Body of pancreas (tissue), 4 donors: ENCODE measurements at regions not wholly inside any gene's neighbourhood (a gene's known extent, or its start where the extent isn't known, plus 50 kb on each side); places are given as distances from the start of the nearest gene placed in this dataset.
"Not testable (repeated sequence)": the region's sequence is repeated elsewhere in the genome, so short reads cannot be mapped to it uniquely, and the experiment has no call there.

Experiments used
- ATAC-seq: fragments of 150-250 bp; one replicate; pipeline ENCODE4 v1.9.1; 2016
- DNase-seq, 4 donors: peaks; one replicate each; pipeline ENCODE4 v3.0.0-alpha.2; 2019
- H3K27ac ChIP-seq, 4 donors: fragments of 200-600 bp; sonication (generic); 1 replicate in 3 of 4; 2 replicates in 1 of 4; pipeline versions ENCODE4 v1.5.1 to v1.6.1; 2016 to 2019; ENCODE audit warnings: mild to moderate bottlenecking in 1 of 4, mixed read lengths in 1 of 4, moderate library complexity in 1 of 4
- H3K27me3 ChIP-seq, 2 donors: fragments of 200-600 bp; sonication (generic); one replicate each; pipeline ENCODE4 v1.6.0; 2016; ENCODE audit warnings: mild to moderate bottlenecking in 1 of 2
- H3K36me3 ChIP-seq, 2 donors: fragments of 200-600 bp; sonication (generic); replicated peaks in 1 of 2; 2 replicates each; pipeline ENCODE4 v1.5.1; 2016; ENCODE audit warnings: low read depth in 2 of 2; ENCODE audit not compliant: insufficient read depth in 1 of 2
- H3K4me1 ChIP-seq: fragments of 200-600 bp; sonication (generic); one replicate; pipeline ENCODE4 v1.6.0; 2016
- H3K4me3 ChIP-seq, 2 donors: fragments of 200-600 bp; sonication (generic); 1 replicate in 1 of 2; 2 replicates in 1 of 2; pipeline ENCODE4 v1.5.1; 2016 to 2019
- H3K9me3 ChIP-seq, 3 donors: fragments of 200-600 bp; sonication (generic); 1 replicate in 2 of 3; 2 replicates in 1 of 3; pipeline ENCODE4 v1.5.1; 2016
- POLR2A ChIP-seq, 3 donors: fragments of 450-650 bp; IDR thresholded peaks; one replicate each; pipeline ENCODE4 v1.6.1; 2016; ENCODE audit warnings: antibody characterized with exemption in 3 of 3, mild to moderate bottlenecking in 2 of 3
- WGBS, 2 donors: methylation state at CpG; one replicate each; pipeline ENCODE4 v1.1.5; 2017; 5-methylcytosine and 5-hydroxymethylcytosine counted together
- intact Hi-C: fragments of 100-400 bp; cut with DNase I; formaldehyde crosslinking; loops from one replicate; pipeline ENCODE4 v1.15.1; 2023
- TF ChIP-seq, protein P1 (sequence below), 7 experiments: fragments of 450-650 bp in 4 of 7; fragments of 200-600 bp in 3 of 7; sonication (generic) in 3 of 7; IDR thresholded peaks; one replicate each; pipeline ENCODE4 v1.5.1; 2016 to 2019; ENCODE audit warnings: antibody characterized with exemption in 7 of 7

DNA sequence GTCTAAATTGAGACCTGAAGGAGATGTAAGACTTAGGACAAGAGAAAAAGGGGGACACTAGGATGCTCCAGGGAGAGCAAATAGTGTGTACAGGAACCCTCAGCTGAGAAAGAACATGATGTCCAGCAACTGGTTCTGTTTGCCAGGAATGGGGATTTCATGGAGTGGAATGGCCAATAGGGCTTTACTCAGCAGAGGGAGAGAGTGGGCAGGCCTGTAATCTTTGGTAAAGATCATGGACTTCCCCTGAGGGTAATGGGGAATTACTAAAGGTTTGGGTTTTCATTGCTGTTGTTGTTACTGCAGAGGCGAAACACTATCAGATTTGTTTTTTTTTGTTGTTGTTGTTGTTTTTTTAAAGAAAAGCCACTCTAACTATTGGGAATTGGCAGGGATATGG is 99.0 kb downstream of the SCN11A start:
- 97 to 100% methylated on average over 1 of the region's 1 CpG for WGBS, 2 donors
- Histone ChIP-seq H3K27me3 (no peaks in the 10 kb centered on the region), H3K27ac (no peak overlapping the region), H3K36me3 (no peaks in the 10 kb centered on the region), H3K4me1 (no peaks in the 10 kb centered on the region), H3K4me3 (no peak overlapping the region), H3K9me3 (no peaks in the 10 kb centered on the region)
- no peak for ATAC-seq
- intact Hi-C loops = no loop called here
- no peak for TF ChIP-seq POLR2A (IDR thresholded peaks at IDR 0.05)
- TF ChIP-seq, protein P1, sequence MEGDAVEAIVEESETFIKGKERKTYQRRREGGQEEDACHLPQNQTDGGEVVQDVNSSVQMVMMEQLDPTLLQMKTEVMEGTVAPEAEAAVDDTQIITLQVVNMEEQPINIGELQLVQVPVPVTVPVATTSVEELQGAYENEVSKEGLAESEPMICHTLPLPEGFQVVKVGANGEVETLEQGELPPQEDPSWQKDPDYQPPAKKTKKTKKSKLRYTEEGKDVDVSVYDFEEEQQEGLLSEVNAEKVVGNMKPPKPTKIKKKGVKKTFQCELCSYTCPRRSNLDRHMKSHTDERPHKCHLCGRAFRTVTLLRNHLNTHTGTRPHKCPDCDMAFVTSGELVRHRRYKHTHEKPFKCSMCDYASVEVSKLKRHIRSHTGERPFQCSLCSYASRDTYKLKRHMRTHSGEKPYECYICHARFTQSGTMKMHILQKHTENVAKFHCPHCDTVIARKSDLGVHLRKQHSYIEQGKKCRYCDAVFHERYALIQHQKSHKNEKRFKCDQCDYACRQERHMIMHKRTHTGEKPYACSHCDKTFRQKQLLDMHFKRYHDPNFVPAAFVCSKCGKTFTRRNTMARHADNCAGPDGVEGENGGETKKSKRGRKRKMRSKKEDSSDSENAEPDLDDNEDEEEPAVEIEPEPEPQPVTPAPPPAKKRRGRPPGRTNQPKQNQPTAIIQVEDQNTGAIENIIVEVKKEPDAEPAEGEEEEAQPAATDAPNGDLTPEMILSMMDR (IDR thresholded peaks at IDR 0.05) = no peak
- no peak for DNase-seq

DNA sequence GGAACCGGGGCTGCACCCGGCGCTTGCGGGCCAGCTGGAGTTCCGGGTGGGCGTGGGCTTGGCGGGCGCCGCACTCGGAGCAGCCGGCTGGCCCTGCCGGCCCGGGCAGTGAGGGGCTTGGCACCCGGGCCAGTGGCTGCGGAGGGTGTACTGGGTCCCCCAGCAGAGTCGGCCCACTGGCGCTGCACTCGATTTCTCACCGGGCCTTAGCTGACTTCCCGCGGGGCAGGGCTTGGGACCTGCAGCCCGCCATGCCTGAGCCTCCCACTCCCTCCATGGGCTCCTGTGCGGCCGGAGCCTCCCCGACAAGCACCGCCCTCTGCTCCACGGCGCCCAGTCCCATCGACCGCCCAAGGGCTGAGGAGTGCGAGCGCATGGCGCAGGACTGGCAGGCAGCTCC is 100.6 kb downstream of the SCN11A start:
- WGBS, 2 donors = 81 to 90% methylated on average over 6 to 21 of the region's 33 CpGs
- intact Hi-C loops, H3K27me3 ChIP-seq, H3K9me3 ChIP-seq, ATAC-seq, H3K4me1 ChIP-seq, DNase-seq, H3K4me3 ChIP-seq, H3K36me3 ChIP-seq, H3K27ac ChIP-seq: not testable (repeated sequence)

DNA sequence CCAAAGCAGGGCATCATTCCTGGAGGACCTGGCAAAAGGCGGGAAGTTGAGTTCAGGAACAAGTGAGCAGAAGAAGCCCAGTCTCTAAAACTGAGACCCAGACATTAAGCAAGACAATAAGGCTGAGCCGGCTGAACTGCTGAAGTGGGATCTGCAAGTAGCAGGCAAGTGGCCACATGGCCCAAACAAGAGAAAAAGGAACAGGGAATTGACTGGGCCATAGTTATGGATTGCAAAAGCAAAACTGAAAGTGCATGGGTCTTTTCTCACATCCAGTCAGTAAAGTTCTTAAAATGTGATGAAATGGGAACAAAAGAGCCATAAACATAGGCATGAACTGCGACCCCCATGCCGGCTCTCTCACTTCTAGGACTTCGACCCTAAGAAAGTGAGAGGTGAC is 101.2 kb downstream of the SCN11A start:
- H3K9me3 ChIP-seq = no peaks in the 10 kb centered on the region
- H3K36me3 ChIP-seq = no peaks in the 10 kb centered on the region
- no peaks in the 10 kb centered on the region for H3K27me3 ChIP-seq
- H3K27ac ChIP-seq = no peak overlapping the region
- WGBS, 2 donors = 86 to 94% methylated on average over 5 of the region's 5 CpGs
- no peak for TF ChIP-seq POLR2A (IDR thresholded peaks at IDR 0.05)
- TF ChIP-seq, protein P1 (IDR thresholded peaks at IDR 0.05) = no peak
- DNase-seq (no peak), ATAC-seq (no peak)
- intact Hi-C loops = no loop called here
- H3K4me3 ChIP-seq = no peak overlapping the region
- no peaks in the 10 kb centered on the region for H3K4me1 ChIP-seq

DNA sequence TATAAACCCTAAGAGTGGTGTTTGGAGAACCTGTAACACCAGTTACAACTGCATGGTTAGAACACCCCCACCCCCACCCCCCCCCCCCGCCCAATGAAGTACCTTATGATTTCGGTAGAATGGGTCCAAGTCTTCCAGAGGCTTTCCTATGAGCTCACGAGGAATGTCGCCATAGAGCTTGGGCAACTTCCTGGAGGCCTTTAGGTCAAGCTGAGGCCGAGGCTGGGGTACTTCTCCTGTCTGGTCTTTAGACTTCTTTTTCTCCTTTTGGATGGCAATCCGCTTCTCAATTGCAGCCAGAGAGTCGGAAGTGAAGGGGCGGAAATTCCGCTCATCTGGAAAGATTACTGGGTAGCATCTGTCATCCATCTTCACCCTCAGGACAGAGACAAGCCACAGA is 101.8 kb downstream of the SCN11A start:
- intact Hi-C loops = no loop called here

DNA sequence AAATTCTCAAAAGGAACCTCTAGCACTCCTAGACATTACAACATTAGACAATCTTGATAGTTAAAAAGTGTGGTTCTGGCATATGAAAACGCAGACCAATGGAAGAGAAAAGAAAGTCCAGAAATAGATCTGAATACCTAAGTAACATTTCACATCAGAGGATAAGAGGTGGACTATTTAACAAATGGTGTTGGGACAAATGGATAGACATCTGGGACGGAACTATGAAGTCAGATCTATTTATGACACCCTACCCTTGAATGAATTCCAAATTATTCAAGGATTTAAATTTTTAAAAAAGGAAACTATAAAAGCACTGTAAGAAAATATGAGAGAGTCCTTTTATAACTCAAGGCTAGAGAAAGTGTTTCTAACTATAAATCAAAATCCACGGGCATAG is 111.3 kb downstream of the SCN11A start:
- no peaks in the 10 kb centered on the region for H3K36me3 ChIP-seq
- DNase-seq (no peak), ATAC-seq (no peak)
- H3K4me3 ChIP-seq = no peak overlapping the region
- intact Hi-C loops = no loop called here
- no peaks in the 10 kb centered on the region for H3K9me3 ChIP-seq
- no peak overlapping the region for H3K27ac ChIP-seq
- 70 to 73% methylated on average over 3 of the region's 3 CpGs for WGBS, 2 donors
- no peaks in the 10 kb centered on the region for H3K4me1 ChIP-seq
- no peaks in the 10 kb centered on the region for H3K27me3 ChIP-seq
- TF ChIP-seq, protein P1 (IDR thresholded peaks at IDR 0.05) = no peak
- no peak for TF ChIP-seq POLR2A (IDR thresholded peaks at IDR 0.05)

More for the DNA sequence above, 101.8 kb downstream of the SCN11A start:
- Histone ChIP-seq H3K27ac (no peak overlapping the region), H3K27me3 (no peaks in the 10 kb centered on the region), H3K4me3 (no peak overlapping the region), H3K9me3 (no peaks in the 10 kb centered on the region), H3K4me1 (no peaks in the 10 kb centered on the region), H3K36me3 (no peaks in the 10 kb centered on the region)
- no peak for DNase-seq
- no peak for ATAC-seq
- TF ChIP-seq, protein P1 (IDR thresholded peaks at IDR 0.05) = no peak
- no peak for TF ChIP-seq POLR2A (IDR thresholded peaks at IDR 0.05)
- 87% methylated on average over 7 to 9 of the region's 9 CpGs for WGBS, 2 donors
